ENCODE measurements at regions not wholly inside any gene's neighbourhood (a gene's known extent, or its start where the extent isn't known, plus 50 kb on each side); places are given as distances from the start of the nearest gene placed in this dataset.

DNA sequence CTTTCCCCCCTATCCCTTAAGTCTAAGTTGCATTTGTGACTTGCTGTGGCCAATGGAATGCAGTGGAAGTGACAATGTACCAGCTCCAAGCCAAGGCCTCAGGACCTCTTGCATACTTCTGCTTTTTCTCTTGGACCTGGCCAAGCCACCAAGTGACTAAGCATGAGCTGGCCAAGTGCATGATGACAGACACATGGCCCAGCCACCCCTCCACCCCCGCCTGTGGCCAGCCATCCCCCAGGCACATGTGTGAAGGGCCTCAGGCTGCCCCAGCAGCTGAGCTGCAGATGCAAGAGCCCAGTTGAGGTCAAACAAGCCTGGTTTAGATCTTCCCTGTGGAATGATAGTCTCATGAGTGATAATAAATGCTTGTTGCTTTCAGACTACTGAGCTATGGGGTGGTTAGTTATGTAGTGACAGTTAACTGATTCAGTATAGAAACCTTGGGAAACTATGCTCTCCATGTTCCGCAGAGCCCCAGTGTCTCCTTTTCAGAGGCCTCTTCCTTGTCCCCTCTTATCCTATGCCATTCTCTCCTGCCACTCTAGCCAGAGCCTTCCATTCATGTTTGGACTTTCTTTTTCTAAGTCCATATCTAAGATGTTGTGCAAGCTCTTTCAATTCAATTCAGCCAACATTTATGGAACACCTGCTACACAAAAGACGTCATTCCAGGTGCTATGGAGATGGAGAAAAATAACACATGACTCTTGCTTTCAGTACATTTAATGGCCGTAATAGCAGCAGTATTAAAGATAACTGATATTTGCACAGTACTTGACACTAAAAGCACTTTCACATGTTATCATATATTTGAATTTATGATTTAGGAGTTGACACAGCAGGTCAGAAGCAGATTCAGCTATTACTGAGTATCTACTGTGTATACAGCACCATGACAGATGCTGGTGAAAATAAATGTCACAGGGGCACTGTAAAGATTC lies 55.5 kb upstream of the LOXL4 start:
- TF ChIP-seq ZBTB7A (IDR thresholded peaks at IDR 0.05; ENCODE audit: low read depth), result no peak
- no peak for TF ChIP-seq EGR1 (IDR thresholded peaks at IDR 0.05)
- TF ChIP-seq TCF12 (IDR thresholded peaks at IDR 0.05; ENCODE audit: low read depth), result no peak
- TF ChIP-seq EP300 (IDR thresholded peaks at IDR 0.05; ENCODE audit: borderline replicate concordance), result no peak
- no peak for TF ChIP-seq TEAD4 (IDR thresholded peaks at IDR 0.05)
- no peak for TF ChIP-seq TAF1 (IDR thresholded peaks at IDR 0.05; ENCODE audit: low read depth)
- no peak for TF ChIP-seq FOXM1 (IDR thresholded peaks at IDR 0.05; ENCODE audit: borderline replicate concordance, low read depth)
- no peak for TF ChIP-seq RAD21 (IDR thresholded peaks at IDR 0.05; ENCODE audit: low read depth)
- TF ChIP-seq, protein P1, sequence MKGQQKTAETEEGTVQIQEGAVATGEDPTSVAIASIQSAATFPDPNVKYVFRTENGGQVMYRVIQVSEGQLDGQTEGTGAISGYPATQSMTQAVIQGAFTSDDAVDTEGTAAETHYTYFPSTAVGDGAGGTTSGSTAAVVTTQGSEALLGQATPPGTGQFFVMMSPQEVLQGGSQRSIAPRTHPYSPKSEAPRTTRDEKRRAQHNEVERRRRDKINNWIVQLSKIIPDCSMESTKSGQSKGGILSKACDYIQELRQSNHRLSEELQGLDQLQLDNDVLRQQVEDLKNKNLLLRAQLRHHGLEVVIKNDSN (IDR thresholded peaks at IDR 0.05), result no peak

All from Ishikawa (cell line).